Fibroblast of lung (primary cell): ENCODE measurements at regions not wholly inside any gene's neighbourhood (a gene's known extent, or its start where the extent isn't known, plus 50 kb on each side); places are given as distances from the start of the nearest gene placed in this dataset.
"Not testable (repeated sequence)": the region's sequence is repeated elsewhere in the genome, so short reads cannot be mapped to it uniquely, and the experiment has no call there.

Experiments
- CTCF ChIP-seq, 2 donors: IDR thresholded peaks in 1 of 2; conservative IDR thresholded peaks in 1 of 2; 1 replicate in 1 of 2; 2 replicates in 1 of 2; pipeline ENCODE4 v1.5.1; 2011 to 2012; ENCODE audit warnings: low read length in 2 of 2, control low read depth in 1 of 2, inconsistent platforms in 1 of 2, low read depth in 1 of 2, mild to moderate bottlenecking in 1 of 2
- EZH2 ChIP-seq: IDR thresholded peaks from 2 replicates; pipeline ENCODE4 v1.5.1; 2012; ENCODE audit warnings: low read length, control low read depth, mild to moderate bottlenecking; ENCODE audit errors: missing control alignments

DNA sequence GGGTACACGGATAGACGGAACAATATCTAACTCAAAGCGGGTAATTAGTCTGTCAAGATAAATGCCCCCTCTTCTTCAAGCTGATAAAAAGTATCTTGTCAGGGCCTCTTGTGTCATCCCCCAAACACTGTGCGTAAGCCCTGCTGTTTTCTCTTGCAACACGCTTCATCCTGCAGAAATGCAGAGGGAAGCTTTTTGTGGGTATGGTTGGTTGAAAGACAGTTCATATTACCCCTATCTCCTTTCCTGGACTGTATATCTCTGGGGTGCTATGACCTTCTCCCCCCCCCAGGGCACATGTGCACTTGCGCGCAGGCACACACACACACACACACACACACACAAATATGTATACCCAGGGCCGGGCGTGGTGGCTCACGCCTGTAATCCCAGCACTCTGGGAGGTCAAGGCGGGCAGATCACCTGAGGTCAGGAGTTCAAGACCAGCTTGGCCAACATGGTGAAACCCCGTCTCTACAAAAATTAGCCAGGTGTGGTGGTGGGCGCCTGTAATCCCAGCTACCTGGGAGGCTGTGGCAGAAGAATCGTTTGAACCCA lies 143.6 kb upstream of the CITED2 start:
- not testable (repeated sequence) for TF ChIP-seq CTCF (conservative IDR thresholded peaks at IDR 0.05 in 1 of 2, IDR thresholded peaks at IDR 0.05 in 1 of 2; ENCODE audit: low read depth in 1 of 2, low read length in 2 of 2); EZH2
